ENCODE measurements at regions not wholly inside any gene's neighbourhood (a gene's known extent, or its start where the extent isn't known, plus 50 kb on each side); places are given as distances from the start of the nearest gene placed in this dataset.
"Not testable (repeated sequence)": the region's sequence is repeated elsewhere in the genome, so short reads cannot be mapped to it uniquely, and the experiment has no call there.

DNA sequence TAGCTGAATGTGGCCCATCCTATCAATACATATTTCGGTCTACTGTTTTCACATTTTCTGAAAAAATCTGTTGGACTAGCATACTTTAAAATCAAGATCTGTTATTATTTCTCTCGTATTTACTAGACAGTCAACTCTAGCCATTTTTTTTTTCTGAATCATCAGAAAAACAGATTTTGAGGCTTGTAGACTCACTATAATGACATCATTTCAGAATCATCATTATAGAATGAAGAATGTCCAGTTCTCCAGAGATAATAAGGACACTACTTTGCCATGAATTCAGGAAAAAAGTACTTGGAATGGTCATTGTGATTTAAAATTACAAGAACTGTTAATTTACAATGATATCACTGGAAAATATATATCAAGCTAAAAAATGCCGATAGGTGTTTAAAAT, 589.8 kb downstream of the KCNH5 start:
- Mint-ChIP-seq H3K27ac (no peak overlapping the region), H3K27me3 (ENCODE audit: low read depth) (no peaks in the 10 kb centered on the region), H3K4me3 (no peak overlapping the region), H3K4me1 (ENCODE audit: low read depth) (no peaks in the 10 kb centered on the region), H3K36me3 (ENCODE audit: low read depth) (no peaks in the 10 kb centered on the region), H3K9me3 (peaks cover 14% of the 10 kb centered on the region)
- DNase-seq (ENCODE audit: low spot score) = no peak

DNA sequence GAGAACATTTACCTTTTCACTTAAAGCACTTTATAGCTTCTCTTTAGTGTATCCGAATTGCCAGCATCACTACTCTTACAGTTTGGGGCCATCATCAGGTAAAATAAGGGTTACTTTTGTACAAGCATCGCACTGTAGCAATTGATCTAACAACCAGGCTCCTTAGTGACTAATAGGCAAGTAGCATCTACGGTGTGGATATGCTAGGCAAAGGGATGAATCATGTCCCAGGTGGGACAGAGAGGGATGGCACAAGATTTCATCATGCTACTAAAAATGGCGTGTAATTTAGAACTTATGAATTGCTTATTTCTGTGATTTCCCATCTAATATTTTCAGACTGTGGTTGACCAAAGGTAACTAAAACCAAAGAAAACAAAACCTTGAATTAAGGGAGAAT, 582.3 kb downstream of the KCNH5 start:
- no peak overlapping the region for H3K4me3 Mint-ChIP-seq
- no peaks in the 10 kb centered on the region for H3K4me1 Mint-ChIP-seq (ENCODE audit: low read depth)
- H3K27ac Mint-ChIP-seq = no peak overlapping the region
- no peak for DNase-seq (ENCODE audit: low spot score)
- H3K36me3 Mint-ChIP-seq (ENCODE audit: low read depth) = no peaks in the 10 kb centered on the region
- H3K9me3 Mint-ChIP-seq = peaks cover 5% of the 10 kb centered on the region
- H3K27me3 Mint-ChIP-seq (ENCODE audit: low read depth) = no peaks in the 10 kb centered on the region

DNA sequence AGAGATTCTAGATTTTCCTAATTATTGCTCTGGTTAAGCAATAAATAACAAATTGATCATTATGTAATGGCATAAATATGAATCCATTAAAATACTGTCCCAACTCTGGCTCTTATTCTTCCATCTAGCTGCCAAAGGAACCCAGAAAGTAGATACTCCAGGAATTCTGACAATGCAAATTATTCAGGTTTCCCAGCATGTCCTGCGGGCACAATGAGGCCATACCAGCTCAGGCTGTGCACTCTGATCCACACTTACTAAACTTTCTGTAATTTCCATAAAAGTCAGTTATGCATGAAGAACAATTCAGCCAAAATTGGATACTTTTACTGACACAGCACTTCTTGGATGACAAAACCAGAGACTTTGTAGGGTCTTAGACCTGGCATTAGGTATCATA, 576.3 kb downstream of the KCNH5 start:
- H3K27me3 Mint-ChIP-seq (ENCODE audit: low read depth) = no peaks in the 10 kb centered on the region
- no peak for DNase-seq (ENCODE audit: low spot score)
- no peaks in the 10 kb centered on the region for H3K4me1 Mint-ChIP-seq (ENCODE audit: low read depth)
- H3K4me3 Mint-ChIP-seq = no peak overlapping the region
- no peak overlapping the region for H3K27ac Mint-ChIP-seq
- no peaks in the 10 kb centered on the region for H3K36me3 Mint-ChIP-seq (ENCODE audit: low read depth)
- peaks cover 10% of the 10 kb centered on the region for H3K9me3 Mint-ChIP-seq

DNA sequence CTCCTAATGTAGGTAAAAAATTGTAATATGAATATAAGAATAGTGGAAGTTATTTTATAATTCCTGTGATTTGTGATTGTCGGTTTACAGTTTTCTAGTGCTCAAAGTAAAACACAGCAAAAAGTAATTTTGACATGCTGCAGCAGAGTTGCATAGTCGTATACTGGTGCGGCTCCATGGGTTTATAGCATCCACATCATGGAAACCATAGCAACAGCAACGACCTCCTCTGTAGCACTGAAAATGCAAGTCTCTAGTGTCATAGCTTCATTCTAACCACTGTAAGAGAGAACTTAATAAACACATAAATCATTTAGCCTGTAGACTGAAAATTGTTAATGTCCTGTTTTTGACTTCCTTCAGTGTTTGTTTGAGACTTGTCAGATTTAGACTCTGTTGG, 574.3 kb downstream of the KCNH5 start:
- no peaks in the 10 kb centered on the region for H3K27me3 Mint-ChIP-seq (ENCODE audit: low read depth)
- DNase-seq (ENCODE audit: low spot score) = no peak
- H3K27ac Mint-ChIP-seq = no peak overlapping the region
- peaks cover 5% of the 10 kb centered on the region for H3K9me3 Mint-ChIP-seq
- H3K4me3 Mint-ChIP-seq = no peak overlapping the region
- no peaks in the 10 kb centered on the region for H3K4me1 Mint-ChIP-seq (ENCODE audit: low read depth)
- H3K36me3 Mint-ChIP-seq (ENCODE audit: low read depth) = no peaks in the 10 kb centered on the region

DNA sequence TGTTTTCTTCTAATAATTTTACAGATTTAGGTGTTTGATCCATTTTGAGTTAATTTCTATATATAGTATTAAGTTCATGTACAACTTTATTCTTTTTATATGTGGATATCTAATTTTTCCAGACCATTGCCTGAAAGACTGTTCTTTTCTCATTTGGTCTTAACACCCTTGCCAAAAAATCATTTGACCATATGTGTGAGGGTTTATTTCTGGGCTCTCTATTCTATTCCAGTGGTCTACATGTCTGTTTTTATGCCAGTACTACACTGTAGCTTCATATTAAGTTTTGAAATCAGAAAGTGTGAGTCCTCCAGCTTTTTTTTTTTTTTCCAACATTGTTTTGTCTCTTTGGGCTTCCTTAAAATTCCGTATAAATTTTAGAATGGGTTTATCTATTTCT, 554.1 kb downstream of the KCNH5 start:
- Mint-ChIP-seq H3K4me3 (no peak overlapping the region), H3K27me3 (ENCODE audit: low read depth) (no peaks in the 10 kb centered on the region), H3K27ac (no peak overlapping the region), H3K4me1 (ENCODE audit: low read depth) (no peaks in the 10 kb centered on the region), H3K36me3 (ENCODE audit: low read depth) (no peaks in the 10 kb centered on the region), H3K9me3 (peaks cover 30% of the 10 kb centered on the region)
- no peak for DNase-seq (ENCODE audit: low spot score)

DNA sequence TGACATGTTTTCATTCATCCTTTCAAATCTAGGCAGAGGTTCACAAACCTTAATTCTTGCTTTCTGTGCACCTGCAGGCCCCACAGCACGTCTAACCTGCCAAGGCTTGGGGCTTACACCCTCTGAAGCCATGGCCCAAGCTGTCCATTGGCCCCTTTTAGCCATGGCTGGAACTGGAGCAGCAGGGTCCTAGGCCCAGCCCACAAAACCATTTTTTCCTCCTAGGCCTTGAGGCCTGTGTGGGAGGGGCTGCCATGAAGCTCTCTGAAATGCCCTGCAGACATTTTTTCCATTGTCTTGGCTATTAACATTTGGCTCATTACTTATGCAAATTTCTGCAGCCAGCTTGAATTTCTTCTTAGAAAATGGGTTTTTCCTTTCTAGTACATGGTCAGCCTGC, 547.5 kb downstream of the KCNH5 start:
- Mint-ChIP-seq H3K27me3 (ENCODE audit: low read depth) (no peaks in the 10 kb centered on the region), H3K4me1 (ENCODE audit: low read depth) (no peaks in the 10 kb centered on the region), H3K4me3 (no peak overlapping the region), H3K27ac (no peak overlapping the region), H3K36me3 (ENCODE audit: low read depth) (no peaks in the 10 kb centered on the region), H3K9me3 (peaks cover 54% of the 10 kb centered on the region)
- DNase-seq (ENCODE audit: low spot score) = no peak

DNA sequence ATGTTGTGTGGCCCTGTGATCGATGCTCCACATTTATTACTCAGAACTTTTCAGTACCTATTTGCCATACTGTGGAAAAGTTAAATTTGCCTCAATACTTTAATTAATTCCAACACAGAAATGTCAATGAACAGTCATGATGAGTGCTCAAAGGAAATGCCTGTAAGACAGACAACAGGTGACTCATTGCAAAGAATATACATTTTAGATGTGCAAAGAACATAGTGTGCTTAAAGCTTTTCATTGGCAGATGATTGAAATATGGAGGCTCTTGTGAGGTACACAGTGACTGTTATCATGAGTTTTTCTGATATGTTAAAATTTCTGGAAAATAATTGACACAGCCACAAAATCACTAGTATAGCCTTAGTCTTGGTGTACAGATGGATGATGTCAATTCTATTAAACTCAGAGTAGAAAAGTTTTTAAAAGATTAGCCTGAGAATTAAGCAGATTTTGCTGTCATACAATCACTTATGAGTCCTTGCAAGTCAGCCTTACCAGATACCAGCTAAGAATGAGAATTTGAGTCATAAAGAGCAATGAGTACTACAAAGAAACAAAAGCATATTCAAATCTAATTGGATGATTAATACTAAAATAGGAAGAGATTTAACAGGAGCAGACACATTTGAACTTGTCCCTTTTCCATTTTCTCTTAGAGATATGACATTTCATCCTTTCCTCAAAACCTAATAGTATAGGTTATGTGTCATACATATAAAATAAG, 544.1 kb downstream of the KCNH5 start:
- Mint-ChIP-seq H3K27me3 (ENCODE audit: low read depth) (no peaks in the 10 kb centered on the region), H3K27ac (no peak overlapping the region), H3K36me3 (ENCODE audit: low read depth) (no peaks in the 10 kb centered on the region), H3K9me3 (peaks cover 32% of the 10 kb centered on the region), H3K4me1 (ENCODE audit: low read depth) (no peaks in the 10 kb centered on the region), H3K4me3 (no peak overlapping the region)
- no peak for DNase-seq (ENCODE audit: low spot score)

DNA sequence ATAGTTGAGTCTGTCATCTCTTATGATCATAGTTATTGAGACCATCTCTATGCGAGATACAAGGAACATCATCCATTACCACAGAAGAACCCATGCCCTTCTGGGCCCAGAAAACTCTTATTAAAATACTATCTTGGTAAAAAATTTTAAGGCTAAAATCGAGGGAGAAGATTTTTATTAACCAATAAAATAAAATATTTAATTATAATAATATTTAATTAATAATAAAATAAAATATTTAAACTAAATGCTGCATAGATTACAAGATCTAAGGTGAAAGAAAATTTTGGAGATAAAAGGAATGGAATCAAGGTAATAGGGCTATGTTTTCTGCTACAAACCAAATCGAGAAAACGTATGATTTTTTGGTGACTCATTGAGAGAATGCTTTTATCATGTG, 540.2 kb downstream of the KCNH5 start:
- peaks cover 23% of the 10 kb centered on the region for H3K9me3 Mint-ChIP-seq
- no peak for DNase-seq (ENCODE audit: low spot score)
- H3K4me1 Mint-ChIP-seq (ENCODE audit: low read depth) = no peaks in the 10 kb centered on the region
- no peak overlapping the region for H3K4me3 Mint-ChIP-seq
- H3K27ac Mint-ChIP-seq = no peak overlapping the region
- no peaks in the 10 kb centered on the region for H3K27me3 Mint-ChIP-seq (ENCODE audit: low read depth)
- H3K36me3 Mint-ChIP-seq (ENCODE audit: low read depth) = no peaks in the 10 kb centered on the region

DNA sequence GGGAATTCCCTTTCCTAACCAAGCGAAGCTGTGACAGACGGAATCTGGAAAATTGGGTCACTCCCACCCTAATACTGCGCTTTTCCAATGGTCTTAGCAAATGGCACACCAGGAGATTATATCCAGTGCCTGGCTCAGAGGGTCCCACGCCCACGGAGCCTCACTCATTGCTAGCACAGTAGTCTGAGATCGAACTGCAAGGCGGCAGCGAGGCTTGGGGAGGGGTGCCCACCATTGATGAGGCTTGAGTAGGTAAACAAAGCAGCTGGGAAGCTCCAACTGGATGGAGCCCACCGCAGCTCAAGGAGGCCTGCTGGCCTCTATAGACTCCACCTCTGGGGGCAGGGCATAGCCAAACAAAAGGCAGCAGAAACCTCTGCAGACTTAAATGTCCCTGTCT, 523.9 kb downstream of the KCNH5 start:
- H3K27ac Mint-ChIP-seq; H3K4me1 Mint-ChIP-seq (ENCODE audit: low read depth); H3K27me3 Mint-ChIP-seq (ENCODE audit: low read depth); DNase-seq (ENCODE audit: low spot score); H3K36me3 Mint-ChIP-seq (ENCODE audit: low read depth); H3K4me3 Mint-ChIP-seq: not testable (repeated sequence)
- H3K9me3 Mint-ChIP-seq = peaks cover 58% of the 10 kb centered on the region

DNA sequence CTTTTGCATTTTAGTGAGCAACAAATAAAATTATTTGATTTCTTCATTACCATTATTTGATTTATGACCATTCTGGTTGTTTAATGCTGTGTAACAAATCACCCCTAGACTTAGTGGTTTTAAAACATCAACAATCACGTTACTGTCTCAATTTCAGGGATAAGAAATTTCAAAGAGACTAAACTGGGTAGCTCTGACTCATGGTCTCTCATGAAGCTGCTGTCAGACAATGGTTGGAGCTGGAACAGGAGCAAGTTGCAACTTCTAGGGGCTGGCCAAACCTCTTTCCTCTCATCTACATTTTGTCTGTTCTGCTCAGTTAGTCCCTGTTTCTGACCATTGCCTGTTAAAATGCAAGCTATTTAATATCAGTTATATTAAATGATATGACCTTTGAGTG, 517.0 kb downstream of the KCNH5 start:
- no peak for DNase-seq (ENCODE audit: low spot score)
- Mint-ChIP-seq H3K4me1 (ENCODE audit: low read depth) (no peaks in the 10 kb centered on the region), H3K27me3 (ENCODE audit: low read depth) (no peaks in the 10 kb centered on the region), H3K36me3 (ENCODE audit: low read depth) (no peaks in the 10 kb centered on the region), H3K27ac (no peak overlapping the region), H3K9me3 (peaks cover 20% of the 10 kb centered on the region), H3K4me3 (no peak overlapping the region)

DNA sequence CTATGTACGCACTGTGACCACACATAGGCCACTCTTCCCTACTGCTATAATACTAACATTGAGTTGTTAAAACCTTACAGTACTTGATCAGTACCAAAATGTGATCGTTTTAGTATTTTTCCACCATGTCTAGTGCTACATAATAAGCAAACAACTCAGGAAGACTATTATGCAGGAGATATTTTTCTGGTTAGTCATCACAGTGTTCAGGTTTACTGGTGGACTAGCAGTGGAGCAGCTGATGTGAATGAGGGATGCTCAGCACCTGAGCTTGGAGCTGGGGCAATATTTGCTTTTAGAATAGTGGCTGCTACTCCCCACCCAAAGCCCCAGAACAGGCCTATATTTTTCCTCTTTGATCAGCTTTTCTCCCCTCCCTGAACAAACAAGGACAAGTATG, 513.1 kb downstream of the KCNH5 start:
- no peaks in the 10 kb centered on the region for H3K4me1 Mint-ChIP-seq (ENCODE audit: low read depth)
- H3K27me3 Mint-ChIP-seq (ENCODE audit: low read depth) = no peaks in the 10 kb centered on the region
- H3K27ac Mint-ChIP-seq = no peak overlapping the region
- peaks cover 14% of the 10 kb centered on the region for H3K9me3 Mint-ChIP-seq
- H3K4me3 Mint-ChIP-seq = no peak overlapping the region
- H3K36me3 Mint-ChIP-seq (ENCODE audit: low read depth) = no peaks in the 10 kb centered on the region
- no peak for DNase-seq (ENCODE audit: low spot score)

DNA sequence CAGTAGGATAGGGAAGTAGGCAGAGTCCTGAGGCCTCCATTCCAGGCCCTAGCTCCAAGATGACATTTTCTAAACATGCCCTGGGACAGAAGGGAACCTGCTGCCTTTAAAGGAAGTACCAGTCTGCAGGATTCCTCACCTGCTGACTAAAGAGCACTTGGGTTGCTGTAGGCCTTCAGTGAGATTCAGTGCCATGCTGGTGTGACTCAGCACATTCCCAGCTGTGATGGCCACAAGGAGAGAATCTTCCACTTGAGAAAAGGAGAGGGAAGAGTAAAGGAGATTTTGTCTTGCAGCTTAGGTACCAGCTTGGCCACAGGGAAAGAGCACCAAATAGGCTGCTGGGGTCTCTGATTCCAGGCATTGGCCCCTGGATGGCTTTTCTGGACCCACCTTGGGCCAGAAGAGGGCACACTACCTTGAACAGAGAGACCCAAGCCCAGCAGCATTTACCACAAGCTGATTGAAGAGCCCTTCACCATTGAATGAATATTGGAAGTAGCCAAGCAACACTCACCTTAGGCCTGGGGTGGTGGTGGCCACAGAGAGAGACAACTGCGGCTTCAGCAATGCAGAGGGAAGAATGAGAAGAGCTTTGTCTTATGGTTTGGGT, 498.3 kb downstream of the KCNH5 start:
- Mint-ChIP-seq H3K36me3 (ENCODE audit: low read depth) (no peaks in the 10 kb centered on the region), H3K27me3 (ENCODE audit: low read depth) (no peaks in the 10 kb centered on the region), H3K4me3 (no peak overlapping the region), H3K27ac (no peak overlapping the region), H3K9me3 (peaks cover 45% of the 10 kb centered on the region), H3K4me1 (ENCODE audit: low read depth) (no peaks in the 10 kb centered on the region)
- no peak for DNase-seq (ENCODE audit: low spot score)

DNA sequence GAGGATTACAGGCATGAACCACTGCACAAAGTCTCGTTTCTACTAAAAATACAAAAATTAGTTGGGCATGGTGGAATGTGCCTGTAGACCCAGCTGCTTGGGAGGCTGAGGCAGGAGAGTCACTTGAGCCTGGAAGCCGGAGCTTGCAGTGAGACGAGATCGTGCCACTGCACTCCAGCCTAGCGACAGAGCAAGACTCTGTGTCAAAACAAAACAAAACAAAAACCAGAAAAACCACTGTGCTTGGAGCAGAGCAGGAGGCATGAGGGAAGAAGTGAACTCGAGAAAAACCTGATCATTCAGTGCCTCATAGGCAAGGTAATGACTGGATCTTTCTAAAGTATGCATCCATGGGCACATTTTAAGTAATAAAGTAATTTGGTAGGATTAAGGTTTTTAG, 487.8 kb downstream of the KCNH5 start:
- H3K27ac Mint-ChIP-seq = no peak overlapping the region
- no peaks in the 10 kb centered on the region for H3K4me1 Mint-ChIP-seq (ENCODE audit: low read depth)
- no peak overlapping the region for H3K4me3 Mint-ChIP-seq
- H3K27me3 Mint-ChIP-seq (ENCODE audit: low read depth) = no peaks in the 10 kb centered on the region
- DNase-seq (ENCODE audit: low spot score) = no peak
- peaks cover 21% of the 10 kb centered on the region for H3K9me3 Mint-ChIP-seq
- no peaks in the 10 kb centered on the region for H3K36me3 Mint-ChIP-seq (ENCODE audit: low read depth)

DNA sequence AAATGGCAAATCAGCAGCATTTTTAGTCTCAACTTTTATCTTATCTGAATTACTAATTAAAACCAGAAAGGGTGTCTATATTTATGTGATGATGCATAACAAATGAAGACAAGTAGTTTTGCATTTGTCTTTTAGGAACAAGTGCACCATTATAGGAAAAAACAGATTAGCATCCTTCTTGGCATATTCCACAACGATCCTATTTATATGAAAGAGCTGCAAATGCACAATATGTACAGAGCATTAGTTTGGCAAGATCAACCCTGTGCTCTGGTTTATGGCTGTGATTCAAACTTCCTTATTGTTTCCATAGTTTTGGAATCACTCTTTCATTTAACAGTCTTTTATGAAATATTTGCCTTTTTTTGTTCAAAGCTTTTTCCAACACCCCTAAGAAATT, 486.8 kb downstream of the KCNH5 start:
- H3K36me3 Mint-ChIP-seq (ENCODE audit: low read depth) = no peaks in the 10 kb centered on the region
- DNase-seq (ENCODE audit: low spot score) = no peak
- H3K9me3 Mint-ChIP-seq = peaks cover 27% of the 10 kb centered on the region
- H3K27me3 Mint-ChIP-seq (ENCODE audit: low read depth) = no peaks in the 10 kb centered on the region
- no peak overlapping the region for H3K27ac Mint-ChIP-seq
- no peak overlapping the region for H3K4me3 Mint-ChIP-seq
- H3K4me1 Mint-ChIP-seq (ENCODE audit: low read depth) = no peaks in the 10 kb centered on the region

DNA sequence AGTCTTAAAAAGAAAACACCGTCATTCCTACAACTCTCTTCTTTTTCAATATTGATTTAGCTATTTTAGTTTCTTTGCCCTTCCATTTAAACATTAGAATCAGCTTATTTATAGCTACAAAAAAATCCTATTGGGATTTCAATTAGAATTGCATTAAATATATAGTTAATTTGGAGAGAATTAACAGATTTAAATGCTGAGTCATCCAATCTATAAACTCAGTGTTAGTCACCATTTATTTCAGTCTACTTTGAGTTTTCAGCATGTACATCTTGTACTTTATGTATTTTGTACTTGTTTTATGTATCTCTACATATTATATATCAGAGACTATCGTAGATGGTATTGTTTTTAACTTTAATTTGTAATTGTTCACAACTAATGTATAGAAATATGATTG, 460.0 kb downstream of the KCNH5 start:
- H3K27me3 Mint-ChIP-seq (ENCODE audit: low read depth) = no peaks in the 10 kb centered on the region
- no peak overlapping the region for H3K4me3 Mint-ChIP-seq
- no peak for DNase-seq (ENCODE audit: low spot score)
- H3K4me1 Mint-ChIP-seq (ENCODE audit: low read depth) = no peaks in the 10 kb centered on the region
- no peak overlapping the region for H3K27ac Mint-ChIP-seq
- peaks cover 14% of the 10 kb centered on the region for H3K9me3 Mint-ChIP-seq
- no peaks in the 10 kb centered on the region for H3K36me3 Mint-ChIP-seq (ENCODE audit: low read depth)

All from T-helper 2 cell treated with Interferon-gamma antibody and Interleukin-4, amounts not matched to agents 5 μg/mL and 100 μg/mL, for 36 hours (primary cell).